ENCODE measurements at regions not wholly inside any gene's neighbourhood (a gene's known extent, or its start where the extent isn't known, plus 50 kb on each side); places are given as distances from the start of the nearest gene placed in this dataset.

- Histone ChIP-seq H3K4me3 (replicated peaks in 1 of 3; ENCODE audit: insufficient read depth in 1 of 3, low read depth in 1 of 3, low read length in 3 of 3) (no peak overlapping the region), H3K36me3 (ENCODE audit: control insufficient read depth in 2 of 2, extremely low read depth in 1 of 2, insufficient read depth in 2 of 2, low read length in 2 of 2) (no peaks in the 10 kb centered on the region), H3K4me1 (ENCODE audit: control insufficient read depth, extremely low read depth, insufficient read depth, low read length) (no peaks in the 10 kb centered on the region), H3K27ac (ENCODE audit: insufficient read depth, low read depth, low read length) (no peak overlapping the region), H3K9ac (replicated peaks; ENCODE audit: extremely low read depth, insufficient read depth, low read length) (no peak overlapping the region), H2AFZ (ENCODE audit: low read depth, low read length) (no peak overlapping the region), H3K9me1 (replicated peaks; ENCODE audit: control insufficient read depth, extremely low read depth, insufficient read depth, low read length) (no peaks in the 10 kb centered on the region), H3K79me2 (ENCODE audit: control insufficient read depth, insufficient read depth, low read length) (no peaks in the 10 kb centered on the region), H3K9me3 (replicated peaks; ENCODE audit: control insufficient read depth, insufficient read depth, low read length) (no peaks in the 10 kb centered on the region), H3K4me2 (ENCODE audit: insufficient read depth, low read length) (no peak overlapping the region), H3K27me3 (ENCODE audit: control insufficient read depth in 2 of 2, insufficient read depth in 2 of 2, low read length in 2 of 2) (no peaks in the 10 kb centered on the region), H4K20me1 (replicated peaks; ENCODE audit: control insufficient read depth, extremely low read depth, insufficient read depth, low read length) (no peaks in the 10 kb centered on the region)
- CTCF ChIA-PET, result no interaction called here
- DNase-seq (ENCODE audit: low read depth, low spot score) (no peak), FAIRE-seq (no peak)
- dilution Hi-C loops (cut with MboI; ENCODE audit: extremely low pct_ligation_motif_present, low sequenced_read_pairs) (no loop called here), intact Hi-C loops (cut with micrococcal nuclease) (no loop called here)
- TF ChIP-seq MYC (IDR thresholded peaks at IDR 0.05; ENCODE audit: low read depth, low read length) (no peak), JUN (IDR thresholded peaks at IDR 0.05; ENCODE audit: borderline replicate concordance, insufficient read depth, insufficient read length, low read depth) (no peak), CTCF (IDR thresholded peaks at IDR 0.05; ENCODE audit: extremely low read depth in 1 of 2, insufficient read depth in 1 of 2, low read depth in 1 of 2, low read length in 2 of 2) (no peak), POLR2AphosphoS5 (IDR thresholded peaks at IDR 0.05; ENCODE audit: insufficient read depth, low read depth, low read length) (no peak), GATA2 (IDR thresholded peaks at IDR 0.05; ENCODE audit: insufficient read depth, insufficient read length, low read depth, low read length) (no peak), EZH2 (IDR thresholded peaks at IDR 0.05; ENCODE audit: borderline replicate concordance, low read depth, low read length, severe bottlenecking) (no peak), MAX (IDR thresholded peaks at IDR 0.05; ENCODE audit: insufficient read depth, insufficient read length) (no peak), FOS (IDR thresholded peaks at IDR 0.05; ENCODE audit: borderline replicate concordance, insufficient read depth, low read length) (no peak), POLR2A (IDR thresholded peaks at IDR 0.05; ENCODE audit: low read depth, low read length) (no peak)
- POLR2A ChIA-PET, result no interaction called here
- BruUV-seq (replicated peaks), result no TSS peak
These were observed 85.6 kb upstream of the DIO3 start for GRCh38 chr14:101475456-101476257.

All from endothelial cell of umbilical vein (primary cell).